GM23338 (cell line): ENCODE measurements at regions not wholly inside any gene's neighbourhood (a gene's known extent, or its start where the extent isn't known, plus 50 kb on each side); places are given as distances from the start of the nearest gene placed in this dataset.

Experiments
- ATAC-seq: fragments of 200-7000 bp; cut with Tn5 transposase; 3 replicates; pipeline ENCODE4 v1.9.1; 2020
- DNase-seq: peaks from one replicate; pipeline ENCODE4 v3.0.0-alpha.2; 2015; ENCODE audit warnings: low spot score
- H2AFZ ChIP-seq: fragments of 200-600 bp; sonication (generic); 2 replicates; pipeline ENCODE4 v1.8.0; 2016; ENCODE audit warnings: antibody characterized with exemption, mild to moderate bottlenecking, moderate library complexity
- H3F3A ChIP-seq: fragments of 200-600 bp; sonication (generic); replicated peaks from 2 replicates; pipeline ENCODE4 v1.8.0; 2017; ENCODE audit warnings: antibody characterized with exemption, mixed run types, low read depth
- H3K27ac ChIP-seq: fragments of 200-600 bp; sonication (generic); 2 replicates; pipeline ENCODE4 v1.6.1; 2016; ENCODE audit warnings: low read depth
- H3K27me3 ChIP-seq: fragments of 200-600 bp; sonication (generic); 2 replicates; pipeline ENCODE4 v1.8.0; 2016; ENCODE audit warnings: mild to moderate bottlenecking, mixed run types, moderate library complexity; ENCODE audit not compliant: insufficient read depth
- H3K36me3 ChIP-seq: fragments of 200-600 bp; sonication (generic); 2 replicates; pipeline ENCODE4 v1.8.0; 2016; ENCODE audit warnings: mild to moderate bottlenecking; ENCODE audit not compliant: insufficient read depth
- H3K4me1 ChIP-seq: fragments of 200-600 bp; sonication (generic); 2 replicates; pipeline ENCODE4 v1.8.0; 2016; ENCODE audit warnings: mild to moderate bottlenecking, moderate library complexity; ENCODE audit not compliant: insufficient read depth
- H3K4me2 ChIP-seq: fragments of 200-600 bp; sonication (generic); 2 replicates; pipeline ENCODE4 v1.7.1; 2017; ENCODE audit warnings: mixed run types
- H3K4me3 ChIP-seq: fragments of 200-600 bp; sonication (generic); 2 replicates; pipeline ENCODE4 v1.6.1; 2016; ENCODE audit warnings: mixed run types
- H3K79me2 ChIP-seq: fragments of 200-600 bp; sonication (generic); replicated peaks from 2 replicates; pipeline ENCODE4 v1.8.0; 2017; ENCODE audit warnings: mild to moderate bottlenecking; ENCODE audit not compliant: insufficient read depth
- H3K9me2 ChIP-seq: fragments of 200-600 bp; sonication (generic); 2 replicates; pipeline ENCODE4 v1.8.0; 2017; ENCODE audit not compliant: insufficient read depth
- H4K20me1 ChIP-seq: fragments of 200-600 bp; sonication (generic); replicated peaks from 2 replicates; pipeline ENCODE4 v1.8.0; 2017; ENCODE audit warnings: mild to moderate bottlenecking; ENCODE audit not compliant: insufficient read depth
- H3K27ac Mint-ChIP-seq: 2 replicates; pipeline ENCODE4 v1.8.0; 2020; ENCODE audit warnings: inconsistent platforms, mild to moderate bottlenecking, moderate library complexity, mixed read lengths
- H3K27me3 Mint-ChIP-seq: 3 replicates; pipeline ENCODE4 v1.8.0; 2022; ENCODE audit warnings: low read depth, mild to moderate bottlenecking, moderate library complexity, mixed read lengths, inconsistent platforms; ENCODE audit not compliant: insufficient read depth, poor library complexity
- H3K36me3 Mint-ChIP-seq: 3 replicates; pipeline ENCODE4 v1.8.0; 2021; ENCODE audit warnings: low read depth, mild to moderate bottlenecking, inconsistent platforms, moderate library complexity, mixed read lengths
- H3K4me1 Mint-ChIP-seq: 3 replicates; pipeline ENCODE4 v1.8.0; 2020; ENCODE audit warnings: mild to moderate bottlenecking, inconsistent platforms, mixed read lengths
- H3K4me3 Mint-ChIP-seq: 3 replicates; pipeline ENCODE4 v1.8.0; 2021; ENCODE audit warnings: moderate library complexity, mild to moderate bottlenecking, inconsistent platforms, mixed read lengths
- H3K9me3 Mint-ChIP-seq: 3 replicates; pipeline ENCODE4 v1.8.0; 2020; ENCODE audit warnings: moderate library complexity, mild to moderate bottlenecking, inconsistent platforms, mixed read lengths
- CREB1 ChIP-seq: fragments of 250-450 bp; sonication (Bioruptor Pico); IDR thresholded peaks from 2 replicates; pipeline ENCODE4 v1.5.0; 2020; ENCODE audit warnings: low read depth, mild to moderate bottlenecking, moderate library complexity
- EZH2 ChIP-seq: fragments of 200-600 bp; sonication (generic); IDR thresholded peaks from one replicate; pipeline ENCODE4 v1.8.0; 2017; ENCODE audit warnings: antibody characterized with exemption, mild to moderate bottlenecking, low read depth; ENCODE audit not compliant: unreplicated experiment
- EZH2phosphoT487 ChIP-seq: fragments of 200-600 bp; sonication (generic); IDR thresholded peaks from one replicate; pipeline ENCODE4 v1.8.1; 2018; ENCODE audit warnings: antibody characterized with exemption; ENCODE audit not compliant: unreplicated experiment
- JUNB ChIP-seq: IDR thresholded peaks from one replicate; pipeline ENCODE4 v1.6.1; 2016; ENCODE audit warnings: antibody characterized with exemption; ENCODE audit not compliant: unreplicated experiment
- NANOG ChIP-seq: IDR thresholded peaks from 2 replicates; pipeline ENCODE4 v1.6.1; 2016; ENCODE audit warnings: antibody characterized with exemption, borderline replicate concordance
- POLR2AphosphoS5 ChIP-seq: IDR thresholded peaks from 2 replicates; pipeline ENCODE4 v1.6.1; 2016; ENCODE audit warnings: antibody characterized with exemption, low read depth
- STAT1 ChIP-seq: IDR thresholded peaks from one replicate; pipeline ENCODE4 v1.6.1; 2016; ENCODE audit warnings: antibody characterized with exemption; ENCODE audit not compliant: unreplicated experiment
- ZNF114 ChIP-seq: fragments of 250-450 bp; sonication (Bioruptor Pico); IDR thresholded peaks from 2 replicates; pipeline ENCODE4 v1.5.0; 2020; ENCODE audit warnings: mild to moderate bottlenecking, moderate library complexity
- ZNF331 ChIP-seq: fragments of 250-450 bp; sonication (Bioruptor Pico); IDR thresholded peaks from 2 replicates; pipeline ENCODE4 v1.5.0; 2020; ENCODE audit warnings: low read depth, mild to moderate bottlenecking, moderate library complexity
- TF ChIP-seq, protein P1 (sequence below): IDR thresholded peaks from 2 replicates; pipeline ENCODE4 v1.6.1; 2016; ENCODE audit warnings: antibody characterized with exemption
- TF ChIP-seq, protein P2 (sequence below): IDR thresholded peaks from one replicate; pipeline ENCODE4 v1.6.1; 2018; ENCODE audit warnings: antibody characterized with exemption; ENCODE audit not compliant: unreplicated experiment
- TF ChIP-seq, protein P3 (sequence below), 2 experiments: fragments of 200-600 bp in 1 of 2; sonication (generic) in 1 of 2; conservative IDR thresholded peaks; 2 replicates each; pipeline versions ENCODE4 v1.5.1 to v1.6.1; 2016 to 2017; ENCODE audit warnings: antibody characterized with exemption in 2 of 2, low read depth in 2 of 2, mild to moderate bottlenecking in 2 of 2, moderate library complexity in 1 of 2

DNA sequence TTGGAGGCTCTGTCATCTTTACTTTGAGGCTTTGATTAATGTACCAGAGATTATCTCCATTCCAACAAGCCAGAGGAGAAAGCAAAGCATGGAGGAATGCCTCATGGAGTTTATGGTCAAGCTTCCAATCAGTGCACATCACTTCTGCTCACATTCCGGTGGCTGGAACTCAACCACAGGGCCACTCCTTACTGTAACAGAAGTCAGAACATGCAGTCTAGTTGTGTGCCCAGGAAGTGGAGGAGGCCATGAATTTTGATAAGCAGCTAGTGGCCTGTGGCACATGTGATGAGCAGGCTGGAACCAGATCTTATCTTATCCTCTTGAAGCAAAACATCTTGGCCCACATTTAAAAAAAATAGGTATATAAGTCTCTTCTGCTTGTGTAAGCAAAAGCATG, 258.9 kb upstream of the ARHGAP20 start:
- Histone ChIP-seq H4K20me1 (no peaks in the 10 kb centered on the region), H3K4me2 (no peak overlapping the region), H3K27me3 (no peaks in the 10 kb centered on the region), H3K4me3 (no peak overlapping the region), H3K9me2 (peaks cover 8% of the 10 kb centered on the region; the same call in 1 of the 2 replicates), H3K4me1 (no peaks in the 10 kb centered on the region), H2AFZ (no peak overlapping the region), H3F3A (no peaks in the 10 kb centered on the region), H3K27ac (no peak overlapping the region), H3K79me2 (no peaks in the 10 kb centered on the region), H3K36me3 (no peaks in the 10 kb centered on the region)
- Mint-ChIP-seq H3K27me3 (peaks cover 4% of the 10 kb centered on the region), H3K4me3 (no peak overlapping the region), H3K9me3 (no peaks in the 10 kb centered on the region), H3K27ac (no peak overlapping the region), H3K4me1 (no peaks in the 10 kb centered on the region; the same call in 2 of the 3 replicates), H3K36me3 (no peaks in the 10 kb centered on the region)
- no peak for ATAC-seq
- DNase-seq: no peak
- TF ChIP-seq STAT1 (no peak), POLR2AphosphoS5 (no peak), JUNB (no peak), EZH2phosphoT487 (no peak), ZNF331 (CRISPR knock-in tag) (no peak), ZNF114 (CRISPR knock-in tag) (no peak), CREB1 (CRISPR knock-in tag) (no peak), EZH2 (no peak), NANOG (no peak)
- TF ChIP-seq, protein P1, sequence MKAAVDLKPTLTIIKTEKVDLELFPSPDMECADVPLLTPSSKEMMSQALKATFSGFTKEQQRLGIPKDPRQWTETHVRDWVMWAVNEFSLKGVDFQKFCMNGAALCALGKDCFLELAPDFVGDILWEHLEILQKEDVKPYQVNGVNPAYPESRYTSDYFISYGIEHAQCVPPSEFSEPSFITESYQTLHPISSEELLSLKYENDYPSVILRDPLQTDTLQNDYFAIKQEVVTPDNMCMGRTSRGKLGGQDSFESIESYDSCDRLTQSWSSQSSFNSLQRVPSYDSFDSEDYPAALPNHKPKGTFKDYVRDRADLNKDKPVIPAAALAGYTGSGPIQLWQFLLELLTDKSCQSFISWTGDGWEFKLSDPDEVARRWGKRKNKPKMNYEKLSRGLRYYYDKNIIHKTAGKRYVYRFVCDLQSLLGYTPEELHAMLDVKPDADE: no peak
- TF ChIP-seq, protein P2, sequence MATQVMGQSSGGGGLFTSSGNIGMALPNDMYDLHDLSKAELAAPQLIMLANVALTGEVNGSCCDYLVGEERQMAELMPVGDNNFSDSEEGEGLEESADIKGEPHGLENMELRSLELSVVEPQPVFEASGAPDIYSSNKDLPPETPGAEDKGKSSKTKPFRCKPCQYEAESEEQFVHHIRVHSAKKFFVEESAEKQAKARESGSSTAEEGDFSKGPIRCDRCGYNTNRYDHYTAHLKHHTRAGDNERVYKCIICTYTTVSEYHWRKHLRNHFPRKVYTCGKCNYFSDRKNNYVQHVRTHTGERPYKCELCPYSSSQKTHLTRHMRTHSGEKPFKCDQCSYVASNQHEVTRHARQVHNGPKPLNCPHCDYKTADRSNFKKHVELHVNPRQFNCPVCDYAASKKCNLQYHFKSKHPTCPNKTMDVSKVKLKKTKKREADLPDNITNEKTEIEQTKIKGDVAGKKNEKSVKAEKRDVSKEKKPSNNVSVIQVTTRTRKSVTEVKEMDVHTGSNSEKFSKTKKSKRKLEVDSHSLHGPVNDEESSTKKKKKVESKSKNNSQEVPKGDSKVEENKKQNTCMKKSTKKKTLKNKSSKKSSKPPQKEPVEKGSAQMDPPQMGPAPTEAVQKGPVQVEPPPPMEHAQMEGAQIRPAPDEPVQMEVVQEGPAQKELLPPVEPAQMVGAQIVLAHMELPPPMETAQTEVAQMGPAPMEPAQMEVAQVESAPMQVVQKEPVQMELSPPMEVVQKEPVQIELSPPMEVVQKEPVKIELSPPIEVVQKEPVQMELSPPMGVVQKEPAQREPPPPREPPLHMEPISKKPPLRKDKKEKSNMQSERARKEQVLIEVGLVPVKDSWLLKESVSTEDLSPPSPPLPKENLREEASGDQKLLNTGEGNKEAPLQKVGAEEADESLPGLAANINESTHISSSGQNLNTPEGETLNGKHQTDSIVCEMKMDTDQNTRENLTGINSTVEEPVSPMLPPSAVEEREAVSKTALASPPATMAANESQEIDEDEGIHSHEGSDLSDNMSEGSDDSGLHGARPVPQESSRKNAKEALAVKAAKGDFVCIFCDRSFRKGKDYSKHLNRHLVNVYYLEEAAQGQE: no peak

DNA sequence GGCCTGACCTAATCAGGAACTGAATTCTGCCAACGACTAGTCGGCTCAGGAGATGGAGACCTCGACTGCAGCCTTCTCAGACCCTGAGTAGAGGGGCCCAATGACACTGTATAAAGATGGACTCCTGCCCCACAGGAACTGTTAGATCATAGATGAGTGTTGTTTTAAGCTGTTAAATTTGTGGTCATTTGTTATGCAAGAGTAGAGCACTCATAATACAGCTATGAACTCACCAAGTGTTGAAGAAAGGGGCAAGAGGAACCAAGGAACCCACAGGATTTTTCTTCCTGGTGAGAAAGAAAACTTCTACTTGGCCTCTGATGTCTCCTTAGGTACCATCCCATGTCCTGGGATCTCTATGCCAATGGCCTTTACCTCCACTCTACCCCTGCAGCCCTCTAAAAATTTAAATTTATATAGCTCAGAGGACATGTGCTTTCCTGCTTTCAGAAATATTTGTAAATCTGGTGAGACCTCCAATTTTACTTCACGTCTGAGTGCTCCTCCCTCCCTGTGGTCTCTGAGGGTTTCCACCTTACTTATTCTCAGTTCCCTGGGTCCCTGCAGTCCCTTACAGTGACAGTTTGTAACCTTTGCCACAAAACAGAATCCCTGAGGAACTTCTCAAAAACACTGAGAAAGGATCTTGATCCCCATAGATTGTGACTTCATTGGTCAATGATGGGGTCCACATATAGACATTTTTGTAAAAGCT, 256.3 kb upstream of the ARHGAP20 start:
- no peaks in the 10 kb centered on the region; the same call in 2 of the 3 replicates for H3K4me1 Mint-ChIP-seq
- peaks cover 4% of the 10 kb centered on the region for H3K27me3 Mint-ChIP-seq
- DNase-seq (no peak), ATAC-seq (no peak)
- no peaks in the 10 kb centered on the region for H3K27me3 ChIP-seq
- no peaks in the 10 kb centered on the region for H3K36me3 ChIP-seq
- H3K4me3 ChIP-seq: no peak overlapping the region
- H3K9me2 ChIP-seq: peaks cover 8% of the 10 kb centered on the region; the same call in 1 of the 2 replicates
- H3K79me2 ChIP-seq: no peaks in the 10 kb centered on the region
- no peaks in the 10 kb centered on the region for H3K9me3 Mint-ChIP-seq
- no peak overlapping the region for H2AFZ ChIP-seq
- no peak overlapping the region for H3K27ac ChIP-seq
- no peaks in the 10 kb centered on the region for H3K4me1 ChIP-seq
- H3K4me2 ChIP-seq: no peak overlapping the region
- no peaks in the 10 kb centered on the region for H3K36me3 Mint-ChIP-seq
- H3K27ac Mint-ChIP-seq: no peak overlapping the region
- no peaks in the 10 kb centered on the region for H3F3A ChIP-seq
- H4K20me1 ChIP-seq: no peaks in the 10 kb centered on the region
- H3K4me3 Mint-ChIP-seq: no peak overlapping the region
- TF ChIP-seq NANOG (no peak), ZNF331 (CRISPR knock-in tag) (no peak), JUNB (no peak), POLR2AphosphoS5 (no peak)
- TF ChIP-seq, protein P3, sequence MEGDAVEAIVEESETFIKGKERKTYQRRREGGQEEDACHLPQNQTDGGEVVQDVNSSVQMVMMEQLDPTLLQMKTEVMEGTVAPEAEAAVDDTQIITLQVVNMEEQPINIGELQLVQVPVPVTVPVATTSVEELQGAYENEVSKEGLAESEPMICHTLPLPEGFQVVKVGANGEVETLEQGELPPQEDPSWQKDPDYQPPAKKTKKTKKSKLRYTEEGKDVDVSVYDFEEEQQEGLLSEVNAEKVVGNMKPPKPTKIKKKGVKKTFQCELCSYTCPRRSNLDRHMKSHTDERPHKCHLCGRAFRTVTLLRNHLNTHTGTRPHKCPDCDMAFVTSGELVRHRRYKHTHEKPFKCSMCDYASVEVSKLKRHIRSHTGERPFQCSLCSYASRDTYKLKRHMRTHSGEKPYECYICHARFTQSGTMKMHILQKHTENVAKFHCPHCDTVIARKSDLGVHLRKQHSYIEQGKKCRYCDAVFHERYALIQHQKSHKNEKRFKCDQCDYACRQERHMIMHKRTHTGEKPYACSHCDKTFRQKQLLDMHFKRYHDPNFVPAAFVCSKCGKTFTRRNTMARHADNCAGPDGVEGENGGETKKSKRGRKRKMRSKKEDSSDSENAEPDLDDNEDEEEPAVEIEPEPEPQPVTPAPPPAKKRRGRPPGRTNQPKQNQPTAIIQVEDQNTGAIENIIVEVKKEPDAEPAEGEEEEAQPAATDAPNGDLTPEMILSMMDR (conservative IDR thresholded peaks at IDR 0.05; ENCODE audit: low read depth in 2 of 2): no peak
- TF ChIP-seq, protein P2: no peak
